ENCODE measurements at regions not wholly inside any gene's neighbourhood (a gene's known extent, or its start where the extent isn't known, plus 50 kb on each side); places are given as distances from the start of the nearest gene placed in this dataset.

- H3K18ac ChIP-seq (ENCODE audit: low read depth, low read length) = no peak overlapping the region
- DNase-seq (no peak), ATAC-seq (ENCODE audit: low read depth) (no peak)
- H2BK20ac ChIP-seq (ENCODE audit: low read depth, low read length) = no peak overlapping the region
- intact Hi-C loops (cut with micrococcal nuclease) = no loop called here
- H3K4me1 ChIP-seq (ENCODE audit: control insufficient read depth, insufficient read depth, low read length) = no peaks in the 10 kb centered on the region
- no CpG with 5 or more reads among the region's 2 CpGs for WGBS, 2 experiments (ENCODE audit: extremely low coverage in 2 of 2, insufficient read length in 1 of 2)
- H3K4me2 ChIP-seq (ENCODE audit: low read depth, low read length) = no peak overlapping the region
- H3K9me1 ChIP-seq (ENCODE audit: insufficient read depth, low read length) = no peaks in the 10 kb centered on the region
- no peak overlapping the region for H2BK120ac ChIP-seq (ENCODE audit: low read depth, low read length)
- H4K91ac ChIP-seq (ENCODE audit: insufficient read depth, low read depth, low read length) = no peak overlapping the region
- H2BK15ac ChIP-seq (ENCODE audit: low read depth, low read length) = no peak overlapping the region
- H2BK5ac ChIP-seq (ENCODE audit: low read depth, low read length, poor library complexity, severe bottlenecking) = no peak overlapping the region
- H3K4ac ChIP-seq (ENCODE audit: low read depth, low read length) = no peak overlapping the region
- H3K27ac ChIP-seq (ENCODE audit: insufficient read depth, low read length) = no peak overlapping the region
- H3K14ac ChIP-seq (replicated peaks; ENCODE audit: low read depth, low read length) = no peak overlapping the region
- no TSS peak for BruUV-seq (replicated peaks)
- H3K23ac ChIP-seq (ENCODE audit: low read depth, low read length) = no peak overlapping the region
- no peak overlapping the region for H4K5ac ChIP-seq (ENCODE audit: low read depth, low read length)
- no peak overlapping the region for H3K4me3 ChIP-seq (ENCODE audit: insufficient read depth, low read depth, low read length)
- ChIA-PET POLR2A (ENCODE audit: unreplicated experiment) (no interaction called here), CTCF (no interaction called here)
- H2AK5ac ChIP-seq (ENCODE audit: low read depth, low read length) = no peak overlapping the region
- no peak overlapping the region for H4K8ac ChIP-seq (ENCODE audit: low read depth in 2 of 2, low read length in 2 of 2)
- H3K9me3 ChIP-seq (ENCODE audit: control insufficient read depth, insufficient read depth, low read length) = no peaks in the 10 kb centered on the region
- TF ChIP-seq SMC3 (IDR thresholded peaks at IDR 0.05; ENCODE audit: low read depth, low read length) (no peak), POLR2A (IDR thresholded peaks at IDR 0.05; ENCODE audit: low read depth, low read length) (no peak), MAFK (IDR thresholded peaks at IDR 0.05; ENCODE audit: low read depth, low read length) (peak; percentile 98)
- no peak overlapping the region for H2AK9ac ChIP-seq (replicated peaks; ENCODE audit: low read depth, low read length, poor library complexity)
- H3K79me1 ChIP-seq (ENCODE audit: low read depth in 1 of 2, low read length in 2 of 2) = no peaks in the 10 kb centered on the region
- no peaks in the 10 kb centered on the region for H3K36me3 ChIP-seq (ENCODE audit: control insufficient read depth, insufficient read depth, low read length)
- no peaks in the 10 kb centered on the region for H3K27me3 ChIP-seq (ENCODE audit: control insufficient read depth, insufficient read depth, low read length)
- dilution Hi-C loops (cut with HindIII; ENCODE audit: low sequenced_read_pairs, unreplicated experiment) = no loop called here
- H2AFZ ChIP-seq (replicated peaks; ENCODE audit: low read length, poor library complexity) = no peak overlapping the region
- in situ Hi-C loops (cut with MboI; ENCODE audit: low sequenced_read_pairs) = no loop called here
- no peaks in the 10 kb centered on the region for H4K20me1 ChIP-seq (ENCODE audit: insufficient read depth, low read length)
- no peak overlapping the region for H3K9ac ChIP-seq (ENCODE audit: low read depth, low read length)
- no peak overlapping the region for H3K56ac ChIP-seq (ENCODE audit: extremely low read depth, insufficient read depth, low read length)
Observed at GRCh38 chr14:86423214-86423613, 893.3 kb downstream of the FLRT2 start.

Measured in IMR-90 (cell line).